ENCODE measurements at regions not wholly inside any gene's neighbourhood (a gene's known extent, or its start where the extent isn't known, plus 50 kb on each side); places are given as distances from the start of the nearest gene placed in this dataset.

GRCh38 chr15:95142531-95142930, 911.2 kb downstream of the MCTP2 start:
- ATAC-seq: no peak
- TF ChIP-seq ESRRG (CRISPR knock-in tag; IDR thresholded peaks at IDR 0.05): no peak

- no peak for TF ChIP-seq POU6F1 (CRISPR knock-in tag; IDR thresholded peaks at IDR 0.05; ENCODE audit: borderline replicate concordance, low read depth)
- TF ChIP-seq ZFP3 (CRISPR knock-in tag; IDR thresholded peaks at IDR 0.05): no peak
- TF ChIP-seq ZNF70 (CRISPR knock-in tag; IDR thresholded peaks at IDR 0.05): no peak
- no peak for TF ChIP-seq PPARA (CRISPR knock-in tag; IDR thresholded peaks at IDR 0.05; ENCODE audit: borderline replicate concordance)
- TF ChIP-seq GLIS3 (CRISPR knock-in tag; IDR thresholded peaks at IDR 0.05): no peak
- no peak for TF ChIP-seq OSR1 (CRISPR knock-in tag; IDR thresholded peaks at IDR 0.05)
- TF ChIP-seq ISL1 (CRISPR knock-in tag; IDR thresholded peaks at IDR 0.05): no peak
- no peak for TF ChIP-seq TSHZ2 (CRISPR knock-in tag; IDR thresholded peaks at IDR 0.05)
- no peak for TF ChIP-seq ZNF565 (CRISPR knock-in tag; conservative IDR thresholded peaks at IDR 0.05; ENCODE audit: low read depth)
- no peak for TF ChIP-seq ZFP30 (CRISPR knock-in tag; IDR thresholded peaks at IDR 0.05)
- TF ChIP-seq CSDC2 (CRISPR knock-in tag; IDR thresholded peaks at IDR 0.05): no peak
- TF ChIP-seq TCF4 (CRISPR knock-in tag; IDR thresholded peaks at IDR 0.05; ENCODE audit: borderline replicate concordance): no peak
- no peak for TF ChIP-seq PATZ1 (CRISPR knock-in tag; IDR thresholded peaks at IDR 0.05; ENCODE audit: borderline replicate concordance)
- no peak for TF ChIP-seq CREB5 (CRISPR knock-in tag; IDR thresholded peaks at IDR 0.05; ENCODE audit: low read depth)
- no peak for TF ChIP-seq ESRRG (CRISPR knock-in tag; IDR thresholded peaks at IDR 0.05)
- TF ChIP-seq RARB (CRISPR knock-in tag; IDR thresholded peaks at IDR 0.05): no peak
- ATAC-seq: no peak
Measured at GRCh38 chr15:95146481-95146880, 915.1 kb downstream of the MCTP2 start.

- no peak for ATAC-seq
- no peak for TF ChIP-seq ISL1 (CRISPR knock-in tag; IDR thresholded peaks at IDR 0.05)
- TF ChIP-seq PATZ1 (CRISPR knock-in tag; IDR thresholded peaks at IDR 0.05; ENCODE audit: borderline replicate concordance): no peak
- no peak for TF ChIP-seq SNAI2 (CRISPR knock-in tag; IDR thresholded peaks at IDR 0.05)
- no peak for TF ChIP-seq CSDC2 (CRISPR knock-in tag; IDR thresholded peaks at IDR 0.05)
- TF ChIP-seq ESRRG (CRISPR knock-in tag; IDR thresholded peaks at IDR 0.05): no peak
- no peak for TF ChIP-seq ZC3H10 (CRISPR knock-in tag; IDR thresholded peaks at IDR 0.05)
- TF ChIP-seq TCF4 (CRISPR knock-in tag; IDR thresholded peaks at IDR 0.05; ENCODE audit: borderline replicate concordance): no peak
- TF ChIP-seq ZNF565 (CRISPR knock-in tag; conservative IDR thresholded peaks at IDR 0.05; ENCODE audit: low read depth): no peak
- no peak for TF ChIP-seq CSRNP3 (CRISPR knock-in tag; IDR thresholded peaks at IDR 0.05)
- no peak for TF ChIP-seq PPARA (CRISPR knock-in tag; IDR thresholded peaks at IDR 0.05; ENCODE audit: borderline replicate concordance)
- TF ChIP-seq ZFP3 (CRISPR knock-in tag; IDR thresholded peaks at IDR 0.05): no peak
Measured at GRCh38 chr15:95148183-95148582, 916.8 kb downstream of the MCTP2 start.

All from SK-N-SH treated with all-trans-retinoic acid at 6 μM for 48 hours (cell line).